22Rv1 (cell line): ENCODE measurements at regions not wholly inside any gene's neighbourhood (a gene's known extent, or its start where the extent isn't known, plus 50 kb on each side); places are given as distances from the start of the nearest gene placed in this dataset.

Experiments
- CTCF ChIP-seq: fragments of 450-650 bp; IDR thresholded peaks from 2 replicates; pipeline ENCODE4 v1.5.1; 2017; ENCODE audit warnings: mild to moderate bottlenecking
- ZFX ChIP-seq: fragments of 450-650 bp; IDR thresholded peaks from 2 replicates; pipeline ENCODE4 v1.6.1; 2017; ENCODE audit warnings: antibody characterized with exemption, borderline replicate concordance

GRCh38 chr11:69884751-69885150, 65.5 kb upstream of the FGF3 start:
- TF ChIP-seq CTCF: no peak
- no peak for TF ChIP-seq ZFX
